Endothelial cell (in vitro differentiated cells): ENCODE measurements at regions not wholly inside any gene's neighbourhood (a gene's known extent, or its start where the extent isn't known, plus 50 kb on each side); places are given as distances from the start of the nearest gene placed in this dataset.

Source experiments
- DNase-seq: peaks from one replicate; pipeline ENCODE4 v3.0.0; 2021; ENCODE audit warnings: low spot score
- H3K27ac Mint-ChIP-seq: one replicate; pipeline ENCODE4 v1.8.0; 2021; ENCODE audit warnings: mixed read lengths, inconsistent platforms; ENCODE audit not compliant: unreplicated experiment
- H3K27me3 Mint-ChIP-seq: one replicate; pipeline ENCODE4 v1.8.0; 2021; ENCODE audit warnings: mild to moderate bottlenecking, moderate library complexity, mixed read lengths, inconsistent platforms; ENCODE audit not compliant: unreplicated experiment
- H3K36me3 Mint-ChIP-seq: one replicate; pipeline ENCODE4 v1.8.0; 2021; ENCODE audit warnings: mild to moderate bottlenecking, low read depth, mixed read lengths, inconsistent platforms; ENCODE audit not compliant: unreplicated experiment
- H3K4me1 Mint-ChIP-seq: one replicate; pipeline ENCODE4 v1.8.0; 2021; ENCODE audit warnings: mild to moderate bottlenecking, mixed read lengths, inconsistent platforms; ENCODE audit not compliant: unreplicated experiment
- H3K4me3 Mint-ChIP-seq: one replicate; pipeline ENCODE4 v1.8.0; 2021; ENCODE audit warnings: mild to moderate bottlenecking, mixed read lengths, inconsistent platforms; ENCODE audit not compliant: unreplicated experiment
- H3K9me3 Mint-ChIP-seq: one replicate; pipeline ENCODE4 v1.8.0; 2021; ENCODE audit warnings: mixed read lengths, inconsistent platforms; ENCODE audit not compliant: unreplicated experiment
- TF ChIP-seq, protein P1 (sequence below): fragments of 200-600 bp; sonication (generic); IDR thresholded peaks from one replicate; pipeline ENCODE4 v1.5.0; 2021; ENCODE audit warnings: antibody characterized with exemption; ENCODE audit not compliant: unreplicated experiment

DNA sequence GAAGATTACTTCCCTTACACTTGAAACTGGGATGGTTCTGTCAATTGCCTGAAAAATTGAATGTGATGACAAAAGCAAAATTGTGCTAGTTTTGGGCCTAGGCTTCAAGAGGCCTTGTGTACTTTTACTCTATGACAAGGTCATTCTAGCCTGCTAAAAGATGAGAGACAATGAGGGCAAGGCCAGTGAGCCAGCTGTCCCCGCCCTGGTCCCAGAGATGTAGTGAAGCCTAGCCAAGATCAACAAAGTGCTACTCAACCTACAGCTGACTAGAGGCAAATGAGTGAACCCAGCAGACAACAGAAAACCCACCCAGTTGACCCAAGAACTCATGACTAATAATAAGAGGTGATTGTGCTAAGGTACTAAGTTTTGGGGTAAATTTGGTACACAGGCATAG lies 248.7 kb downstream of the IL15 start:
- H3K4me3 Mint-ChIP-seq: no peak overlapping the region
- H3K4me1 Mint-ChIP-seq: no peaks in the 10 kb centered on the region
- no peaks in the 10 kb centered on the region for H3K36me3 Mint-ChIP-seq
- H3K9me3 Mint-ChIP-seq: no peaks in the 10 kb centered on the region
- TF ChIP-seq, protein P1, sequence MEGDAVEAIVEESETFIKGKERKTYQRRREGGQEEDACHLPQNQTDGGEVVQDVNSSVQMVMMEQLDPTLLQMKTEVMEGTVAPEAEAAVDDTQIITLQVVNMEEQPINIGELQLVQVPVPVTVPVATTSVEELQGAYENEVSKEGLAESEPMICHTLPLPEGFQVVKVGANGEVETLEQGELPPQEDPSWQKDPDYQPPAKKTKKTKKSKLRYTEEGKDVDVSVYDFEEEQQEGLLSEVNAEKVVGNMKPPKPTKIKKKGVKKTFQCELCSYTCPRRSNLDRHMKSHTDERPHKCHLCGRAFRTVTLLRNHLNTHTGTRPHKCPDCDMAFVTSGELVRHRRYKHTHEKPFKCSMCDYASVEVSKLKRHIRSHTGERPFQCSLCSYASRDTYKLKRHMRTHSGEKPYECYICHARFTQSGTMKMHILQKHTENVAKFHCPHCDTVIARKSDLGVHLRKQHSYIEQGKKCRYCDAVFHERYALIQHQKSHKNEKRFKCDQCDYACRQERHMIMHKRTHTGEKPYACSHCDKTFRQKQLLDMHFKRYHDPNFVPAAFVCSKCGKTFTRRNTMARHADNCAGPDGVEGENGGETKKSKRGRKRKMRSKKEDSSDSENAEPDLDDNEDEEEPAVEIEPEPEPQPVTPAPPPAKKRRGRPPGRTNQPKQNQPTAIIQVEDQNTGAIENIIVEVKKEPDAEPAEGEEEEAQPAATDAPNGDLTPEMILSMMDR: no peak
- peaks cover 2% of the 10 kb centered on the region for H3K27me3 Mint-ChIP-seq
- no peak for DNase-seq
- H3K27ac Mint-ChIP-seq: no peak overlapping the region

DNA sequence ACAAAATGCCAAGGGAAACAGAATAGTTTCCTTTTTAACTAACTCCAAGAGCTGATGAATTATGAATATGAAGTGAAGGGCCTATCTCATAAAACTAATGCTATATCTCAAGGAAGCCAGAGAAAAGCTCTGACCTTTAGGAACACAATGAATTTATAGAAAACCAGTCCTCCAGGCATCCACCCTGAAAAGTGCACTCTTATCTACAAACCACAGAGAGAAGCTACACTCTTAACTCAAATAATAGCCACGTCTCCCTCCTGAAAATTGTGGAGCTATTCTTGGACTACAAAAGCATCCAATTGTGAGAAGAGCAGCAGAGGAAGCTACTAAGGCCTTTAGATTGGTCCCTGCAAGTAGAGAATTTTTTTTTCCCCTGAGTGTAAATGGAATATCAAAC lies 253.9 kb downstream of the IL15 start:
- Mint-ChIP-seq H3K9me3 (no peaks in the 10 kb centered on the region), H3K27ac (no peak overlapping the region), H3K4me3 (no peak overlapping the region), H3K4me1 (peaks cover 6% of the 10 kb centered on the region), H3K27me3 (peaks cover 4% of the 10 kb centered on the region), H3K36me3 (no peaks in the 10 kb centered on the region)
- no peak for DNase-seq
- TF ChIP-seq, protein P1: no peak

- Mint-ChIP-seq H3K4me1 (peaks cover 6% of the 10 kb centered on the region), H3K4me3 (no peak overlapping the region), H3K27ac (no peak overlapping the region), H3K9me3 (no peaks in the 10 kb centered on the region), H3K36me3 (no peaks in the 10 kb centered on the region), H3K27me3 (peaks cover 2% of the 10 kb centered on the region)
- no peak for DNase-seq
- TF ChIP-seq, protein P1: no peak
Observed at GRCh38 chr4:141891260-141892120, 255.1 kb downstream of the IL15 start.

DNA sequence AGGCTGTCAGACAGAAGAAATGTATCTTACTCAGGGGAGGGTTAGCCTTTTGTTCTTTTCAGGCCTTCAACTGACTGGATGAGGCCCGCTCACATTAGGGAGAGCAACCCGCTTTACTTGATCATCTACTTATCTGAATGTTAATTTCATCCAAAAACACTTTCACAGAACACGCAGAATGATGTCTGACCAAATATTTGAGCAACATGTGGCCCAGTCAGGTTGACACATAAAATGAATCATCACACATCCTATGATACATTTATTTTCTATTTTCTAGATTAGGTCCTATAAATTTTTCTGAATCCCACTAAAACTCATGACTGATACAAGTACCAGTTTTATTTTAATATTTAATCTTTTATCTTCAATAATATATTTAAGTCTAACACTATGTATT lies 260.3 kb downstream of the IL15 start:
- Mint-ChIP-seq H3K27ac (no peak overlapping the region), H3K4me1 (no peaks in the 10 kb centered on the region), H3K4me3 (no peak overlapping the region), H3K27me3 (no peaks in the 10 kb centered on the region), H3K36me3 (no peaks in the 10 kb centered on the region), H3K9me3 (no peaks in the 10 kb centered on the region)
- TF ChIP-seq, protein P1: no peak
- no peak for DNase-seq

DNA sequence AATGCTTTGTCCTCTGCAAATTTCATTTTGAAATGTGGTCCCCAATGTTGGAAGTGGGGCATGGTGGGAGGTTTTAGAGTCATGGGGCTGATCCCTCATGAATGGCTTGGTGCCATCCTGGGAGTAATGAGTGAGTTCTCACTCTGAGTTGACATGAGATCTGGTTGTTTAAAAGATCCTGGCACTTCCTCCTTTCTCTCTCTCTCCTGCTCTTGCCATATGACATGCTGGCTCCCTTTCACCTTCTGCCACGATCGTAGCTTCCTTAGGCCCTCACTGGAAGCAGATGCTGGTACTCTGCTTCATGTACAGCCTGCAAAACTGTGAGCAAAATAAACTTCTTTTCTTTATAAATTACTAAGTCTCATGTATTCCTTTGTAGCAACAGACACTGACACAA lies 262.0 kb downstream of the IL15 start:
- Mint-ChIP-seq H3K27ac (no peak overlapping the region), H3K27me3 (no peaks in the 10 kb centered on the region), H3K4me3 (no peak overlapping the region), H3K36me3 (no peaks in the 10 kb centered on the region), H3K9me3 (no peaks in the 10 kb centered on the region), H3K4me1 (no peaks in the 10 kb centered on the region)
- TF ChIP-seq, protein P1: no peak
- no peak for DNase-seq
